Stimulated activated CD4-positive, alpha-beta T cell treated with anti-CD3 and anti-CD28 coated beads, TNF-alpha, amount 100 ng/mL, for 4 hours (primary cell): ENCODE measurements at regions not wholly inside any gene's neighbourhood (a gene's known extent, or its start where the extent isn't known, plus 50 kb on each side); places are given as distances from the start of the nearest gene placed in this dataset.

Experiments used
- DNase-seq, 3 experiments: peaks; one replicate each; pipeline ENCODE4 v3.0.0-alpha.2; 2020; ENCODE audit warnings: low read depth in 3 of 3

DNA sequence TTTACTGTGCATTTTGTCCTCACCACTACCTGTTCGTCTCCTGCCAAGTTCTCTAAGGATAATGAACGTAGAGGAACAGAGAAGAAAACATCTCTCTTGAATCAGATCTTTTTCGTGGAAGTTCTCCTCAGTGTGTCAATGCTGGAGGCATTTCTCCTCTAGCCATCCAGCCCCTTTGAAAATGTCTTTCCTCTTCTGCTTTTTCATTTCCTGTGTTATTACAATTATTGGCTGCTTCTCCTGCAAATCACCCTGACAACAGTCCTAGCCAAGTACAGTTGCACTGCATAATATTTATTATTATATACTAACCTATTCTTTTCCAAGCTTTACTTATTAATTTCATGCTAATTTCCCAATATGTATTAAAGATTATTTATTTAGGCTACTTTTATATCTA lies 61.8 kb upstream of the TRPM3 start:
- DNase-seq: no peak

DNA sequence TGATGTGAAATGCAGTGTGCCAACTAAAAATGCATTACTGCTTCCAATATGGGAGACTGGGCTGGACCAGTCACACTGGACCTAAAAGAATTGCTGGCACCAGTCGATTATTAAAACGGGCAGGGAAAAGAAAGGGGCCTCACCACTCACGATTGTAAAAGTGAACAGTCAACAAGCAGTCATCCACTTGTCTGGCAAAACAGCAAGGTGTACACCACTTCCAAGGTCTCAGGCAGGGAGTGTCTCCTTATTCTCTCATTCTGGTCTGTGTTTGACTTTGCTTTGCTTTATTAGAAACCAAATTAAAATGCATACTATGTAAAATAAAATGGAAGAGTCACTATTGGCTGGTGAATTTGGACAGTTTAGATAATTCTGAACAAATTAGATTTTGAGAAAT lies 57.8 kb upstream of the TRPM3 start:
- DNase-seq: no peak

DNA sequence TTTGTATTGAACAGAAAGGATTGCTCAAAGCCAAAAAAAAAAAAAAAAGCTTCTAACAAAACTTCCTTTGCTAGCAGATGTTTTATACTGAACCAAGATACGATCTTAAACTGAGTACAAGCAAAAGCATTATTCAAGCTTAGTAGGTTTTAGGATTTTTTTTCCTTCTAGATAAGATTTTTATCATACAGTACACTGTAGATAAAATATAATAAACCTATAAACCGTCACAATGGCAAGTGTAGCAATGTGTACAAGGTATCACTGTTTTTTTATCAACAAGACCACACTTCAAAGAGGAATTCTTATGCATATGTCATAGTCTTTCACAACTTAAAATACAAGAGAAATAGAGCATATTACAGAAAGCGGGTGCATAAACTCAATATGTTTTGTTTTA lies 56.5 kb upstream of the TRPM3 start:
- no peak for DNase-seq

DNA sequence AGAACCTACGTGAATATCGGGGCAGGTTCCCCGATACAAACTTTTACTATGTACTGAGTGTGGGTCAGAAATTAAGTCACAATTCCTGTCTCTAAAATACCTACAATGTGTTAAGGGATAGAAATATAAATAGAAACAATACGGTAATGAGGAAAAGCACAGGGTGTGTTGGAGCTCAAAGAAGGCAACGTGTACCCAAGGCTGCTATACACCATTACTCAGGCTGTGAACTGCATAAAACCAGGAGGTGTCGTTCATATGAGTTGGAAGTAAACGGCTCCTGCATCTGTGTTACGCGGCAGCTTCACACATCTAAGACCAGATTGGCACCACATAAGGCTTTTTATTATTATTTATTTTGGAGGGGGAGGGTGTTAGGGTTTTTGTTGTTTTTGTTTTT lies 50.1 kb upstream of the TRPM3 start:
- no peak for DNase-seq
